ENCODE measurements at regions not wholly inside any gene's neighbourhood (a gene's known extent, or its start where the extent isn't known, plus 50 kb on each side); places are given as distances from the start of the nearest gene placed in this dataset.

DNA sequence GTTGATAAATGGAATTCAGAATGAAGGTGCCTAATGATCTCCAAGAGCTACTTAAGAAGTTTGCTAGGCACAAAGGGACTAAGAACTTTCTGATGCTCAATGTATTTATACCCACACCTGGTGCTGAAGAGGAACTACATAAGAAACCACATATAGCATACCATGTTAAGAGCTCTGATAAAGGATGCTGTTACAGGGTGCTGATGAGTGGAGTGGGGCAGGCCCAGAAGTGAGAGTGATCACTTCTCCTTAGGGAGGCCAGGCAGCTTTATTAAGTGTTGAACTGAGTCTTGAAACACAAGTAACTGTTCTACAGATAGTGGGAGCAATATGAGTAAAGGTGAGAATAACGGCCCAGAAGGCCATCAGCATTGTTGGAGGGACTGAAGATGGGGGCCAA, 68.3 kb upstream of the CHRDL1 start:
- no peaks in the 10 kb centered on the region for H3K27me3 ChIP-seq (replicated peaks; ENCODE audit: control insufficient read depth, insufficient read depth, low read length)
- Mint-ChIP-seq H3K36me3 (ENCODE audit: insufficient read depth, unreplicated experiment) (no peaks in the 10 kb centered on the region), H3K27me3 (ENCODE audit: insufficient read depth, unreplicated experiment) (peaks cover 3% of the 10 kb centered on the region), H3K4me3 (ENCODE audit: unreplicated experiment) (no peak overlapping the region), H3K27ac (ENCODE audit: unreplicated experiment) (no peak overlapping the region), H3K4me1 (ENCODE audit: low read depth, unreplicated experiment) (no peaks in the 10 kb centered on the region), H3K9me3 (ENCODE audit: unreplicated experiment) (no peaks in the 10 kb centered on the region)
- POLR2A ChIA-PET, result no interaction called here
- no peaks in the 10 kb centered on the region for H3K9me3 ChIP-seq
- no peak overlapping the region for H3K4me3 ChIP-seq (ENCODE audit: low read depth, low read length)
- TF ChIP-seq, protein P1, sequence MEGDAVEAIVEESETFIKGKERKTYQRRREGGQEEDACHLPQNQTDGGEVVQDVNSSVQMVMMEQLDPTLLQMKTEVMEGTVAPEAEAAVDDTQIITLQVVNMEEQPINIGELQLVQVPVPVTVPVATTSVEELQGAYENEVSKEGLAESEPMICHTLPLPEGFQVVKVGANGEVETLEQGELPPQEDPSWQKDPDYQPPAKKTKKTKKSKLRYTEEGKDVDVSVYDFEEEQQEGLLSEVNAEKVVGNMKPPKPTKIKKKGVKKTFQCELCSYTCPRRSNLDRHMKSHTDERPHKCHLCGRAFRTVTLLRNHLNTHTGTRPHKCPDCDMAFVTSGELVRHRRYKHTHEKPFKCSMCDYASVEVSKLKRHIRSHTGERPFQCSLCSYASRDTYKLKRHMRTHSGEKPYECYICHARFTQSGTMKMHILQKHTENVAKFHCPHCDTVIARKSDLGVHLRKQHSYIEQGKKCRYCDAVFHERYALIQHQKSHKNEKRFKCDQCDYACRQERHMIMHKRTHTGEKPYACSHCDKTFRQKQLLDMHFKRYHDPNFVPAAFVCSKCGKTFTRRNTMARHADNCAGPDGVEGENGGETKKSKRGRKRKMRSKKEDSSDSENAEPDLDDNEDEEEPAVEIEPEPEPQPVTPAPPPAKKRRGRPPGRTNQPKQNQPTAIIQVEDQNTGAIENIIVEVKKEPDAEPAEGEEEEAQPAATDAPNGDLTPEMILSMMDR (IDR thresholded peaks at IDR 0.05; ENCODE audit: insufficient read depth in 1 of 2, low read depth in 1 of 2, low read length in 1 of 2, severe bottlenecking in 1 of 2, unreplicated experiment in 1 of 2), result no peak
- no peak for DNase-seq
- no peaks in the 10 kb centered on the region for H3K36me3 ChIP-seq (ENCODE audit: control insufficient read depth, insufficient read depth, low read length)
- BruUV-seq (replicated peaks), result no TSS peak
- H3K4me1 ChIP-seq, result no peaks in the 10 kb centered on the region
- intact Hi-C loops (cut with micrococcal nuclease; ENCODE audit: unreplicated experiment), result no loop called here
- CTCF ChIA-PET, result no interaction called here

DNA sequence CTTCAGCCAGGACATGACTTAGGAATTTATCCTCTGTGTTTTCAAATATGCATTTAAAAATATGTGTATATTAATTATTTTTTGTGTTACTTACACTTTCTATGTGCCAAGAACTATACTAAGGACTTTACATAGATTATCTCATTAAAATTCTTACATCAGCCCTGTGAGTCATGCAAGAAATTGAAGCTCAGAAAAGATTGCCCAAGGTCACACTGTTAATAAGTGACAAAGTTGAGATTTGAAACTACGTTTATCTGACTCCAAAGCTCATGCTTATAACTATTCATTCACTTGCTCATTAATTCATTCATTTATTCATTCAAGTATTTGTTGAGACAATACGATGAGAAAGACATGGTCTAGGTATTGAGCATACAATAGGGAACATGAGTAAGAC, 62.9 kb upstream of the CHRDL1 start:
- no peaks in the 10 kb centered on the region for H3K9me3 Mint-ChIP-seq (ENCODE audit: unreplicated experiment)
- H3K4me3 Mint-ChIP-seq (ENCODE audit: unreplicated experiment), result no peak overlapping the region
- H3K4me1 ChIP-seq, result no peaks in the 10 kb centered on the region
- H3K27me3 ChIP-seq (replicated peaks; ENCODE audit: control insufficient read depth, insufficient read depth, low read length), result no peaks in the 10 kb centered on the region; the same call in 1 of the 2 replicates
- DNase-seq, result no peak
- CTCF ChIA-PET, result no interaction called here
- TF ChIP-seq, protein P1 (IDR thresholded peaks at IDR 0.05; ENCODE audit: insufficient read depth in 1 of 2, low read depth in 1 of 2, low read length in 1 of 2, severe bottlenecking in 1 of 2, unreplicated experiment in 1 of 2), result no peak
- H3K9me3 ChIP-seq, result no peaks in the 10 kb centered on the region
- H3K36me3 Mint-ChIP-seq (ENCODE audit: insufficient read depth, unreplicated experiment), result no peaks in the 10 kb centered on the region
- H3K27me3 Mint-ChIP-seq (ENCODE audit: insufficient read depth, unreplicated experiment), result peaks cover 7% of the 10 kb centered on the region
- H3K4me3 ChIP-seq (ENCODE audit: low read depth, low read length), result no peak overlapping the region
- H3K27ac Mint-ChIP-seq (ENCODE audit: unreplicated experiment), result no peak overlapping the region
- H3K36me3 ChIP-seq (ENCODE audit: control insufficient read depth, insufficient read depth, low read length), result no peaks in the 10 kb centered on the region
- H3K4me1 Mint-ChIP-seq (ENCODE audit: low read depth, unreplicated experiment), result no peaks in the 10 kb centered on the region
- POLR2A ChIA-PET, result no interaction called here
- intact Hi-C loops (cut with micrococcal nuclease; ENCODE audit: unreplicated experiment), result loop anchor here (10.0 kb wide), 1 partner anchor 386 kb away; no protein-coding TSS in a partner anchor
- no TSS peak for BruUV-seq (replicated peaks)

DNA sequence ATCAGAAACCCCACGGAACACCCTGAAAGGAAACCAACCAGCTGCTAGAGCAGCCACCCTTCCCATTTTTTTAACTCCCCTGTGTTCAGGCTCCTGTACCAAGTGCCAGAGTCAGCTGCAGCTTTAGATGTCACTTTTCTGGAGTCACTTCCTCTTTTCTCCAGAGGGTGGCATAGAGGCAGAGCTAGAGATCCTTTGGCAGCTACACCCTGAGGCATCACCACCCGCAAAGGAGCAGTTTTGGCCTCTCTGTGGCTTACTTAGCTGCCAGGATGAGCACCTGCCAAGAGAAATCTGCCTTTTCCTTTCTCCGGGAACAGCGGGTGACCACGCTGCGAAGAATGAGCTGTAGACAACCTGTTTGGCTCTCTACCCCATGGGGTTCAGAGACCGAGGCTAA, 58.0 kb upstream of the CHRDL1 start:
- H3K27ac Mint-ChIP-seq (ENCODE audit: unreplicated experiment), result no peak overlapping the region
- ChIA-PET CTCF (interaction anchor here (1.1 to 1.4 kb wide), 2 partner anchors 247 to 391 kb away, joined by 4 to 5 read pairs; no protein-coding TSS in a partner anchor), POLR2A (no interaction called here)
- no peaks in the 10 kb centered on the region for H3K9me3 ChIP-seq
- peaks cover 4% of the 10 kb centered on the region for H3K27me3 Mint-ChIP-seq (ENCODE audit: insufficient read depth, unreplicated experiment)
- H3K27me3 ChIP-seq (replicated peaks; ENCODE audit: control insufficient read depth, insufficient read depth, low read length), result no peaks in the 10 kb centered on the region; the same call in 1 of the 2 replicates
- H3K4me1 ChIP-seq, result no peaks in the 10 kb centered on the region
- no peaks in the 10 kb centered on the region for H3K9me3 Mint-ChIP-seq (ENCODE audit: unreplicated experiment)
- H3K4me1 Mint-ChIP-seq (ENCODE audit: low read depth, unreplicated experiment), result no peaks in the 10 kb centered on the region
- H3K4me3 ChIP-seq (ENCODE audit: low read depth, low read length), result no peak overlapping the region
- no peak overlapping the region for H3K4me3 Mint-ChIP-seq (ENCODE audit: unreplicated experiment)
- BruUV-seq (replicated peaks), result no TSS peak
- no peaks in the 10 kb centered on the region for H3K36me3 Mint-ChIP-seq (ENCODE audit: insufficient read depth, unreplicated experiment)
- TF ChIP-seq, protein P1 (IDR thresholded peaks at IDR 0.05; ENCODE audit: insufficient read depth in 1 of 2, low read depth in 1 of 2, low read length in 1 of 2, severe bottlenecking in 1 of 2, unreplicated experiment in 1 of 2), result no peak
- intact Hi-C loops (cut with micrococcal nuclease; ENCODE audit: unreplicated experiment), result loop anchor here (2.0 to 10.0 kb wide), 2 partner anchors 247 to 391 kb away; no protein-coding TSS in a partner anchor
- no peaks in the 10 kb centered on the region for H3K36me3 ChIP-seq (ENCODE audit: control insufficient read depth, insufficient read depth, low read length)
- peak in 1 of 2 experiments; percentile 1 for DNase-seq

All from Caco-2 (cell line).